Liver (tissue), 7 donors: ENCODE measurements at regions not wholly inside any gene's neighbourhood (a gene's known extent, or its start where the extent isn't known, plus 50 kb on each side); places are given as distances from the start of the nearest gene placed in this dataset.
A peak's percentile ranks its signal among the peaks of the same experiment; 100 is the strongest.

Experiments used
- DNase-seq: peaks from one replicate; pipeline ENCODE4 v3.0.0-alpha.2; 2017; ENCODE audit warnings: low spot score
- H3K27ac ChIP-seq, 2 donors: one replicate each; pipeline ENCODE4 v1.7.0; 2013; ENCODE audit warnings: inconsistent platforms in 2 of 2, low read length in 2 of 2, control low read depth in 1 of 2, low read depth in 1 of 2, mild to moderate bottlenecking in 1 of 2
- H3K27me3 ChIP-seq, 4 donors: one replicate each; pipeline versions ENCODE4 v1.6.1 to v1.7.0; 2013; ENCODE audit warnings: low read length in 3 of 4, inconsistent platforms in 1 of 4, mild to moderate bottlenecking in 1 of 4, moderate library complexity in 1 of 4; ENCODE audit not compliant: control insufficient read depth in 4 of 4, insufficient read depth in 4 of 4
- H3K36me3 ChIP-seq, 4 donors: one replicate each; pipeline versions ENCODE4 v1.6.1 to v1.7.0; 2013; ENCODE audit warnings: low read length in 3 of 4, mild to moderate bottlenecking in 3 of 4, low read depth in 1 of 4, moderate library complexity in 1 of 4; ENCODE audit not compliant: control insufficient read depth in 4 of 4, insufficient read depth in 3 of 4
- H3K4me1 ChIP-seq, 4 donors: one replicate each; pipeline versions ENCODE4 v1.6.1 to v1.7.0; 2013; ENCODE audit warnings: low read length in 3 of 4, mild to moderate bottlenecking in 3 of 4, moderate library complexity in 1 of 4; ENCODE audit not compliant: control insufficient read depth in 4 of 4, insufficient read depth in 4 of 4
- H3K4me3 ChIP-seq, 3 donors: one replicate each; pipeline versions ENCODE4 v1.6.1 to v1.7.0; 2013; ENCODE audit warnings: low read length in 3 of 3, control low read depth in 1 of 3, low read depth in 1 of 3, mild to moderate bottlenecking in 1 of 3
- H3K9ac ChIP-seq, 2 donors: one replicate each; pipeline ENCODE4 v1.7.0; 2013; ENCODE audit warnings: low read length in 2 of 2, mild to moderate bottlenecking in 2 of 2, moderate library complexity in 2 of 2, control low read depth in 1 of 2, low read depth in 1 of 2
- H3K9me3 ChIP-seq, 4 donors: one replicate each; pipeline versions ENCODE4 v1.6.1 to v1.7.0; 2013; ENCODE audit warnings: low read length in 3 of 4; ENCODE audit not compliant: control insufficient read depth in 4 of 4
- EGR1 ChIP-seq, 2 donors: IDR thresholded peaks; 2 replicates each; pipeline ENCODE4 v1.6.1; 2016 to 2018; ENCODE audit warnings: antibody characterized with exemption in 2 of 2, low read depth in 2 of 2
- FOXA2 ChIP-seq: IDR thresholded peaks from 2 replicates; pipeline ENCODE4 v1.6.1; 2016; ENCODE audit warnings: antibody characterized with exemption
- JUND ChIP-seq, 2 donors: IDR thresholded peaks; 2 replicates each; pipeline ENCODE4 v1.6.1; 2016; ENCODE audit warnings: antibody characterized with exemption in 2 of 2
- RAD21 ChIP-seq, 2 donors: IDR thresholded peaks; 2 replicates each; pipeline ENCODE4 v1.6.1; 2016; ENCODE audit warnings: antibody characterized with exemption in 2 of 2, mild to moderate bottlenecking in 2 of 2
- RXRA ChIP-seq, 2 donors: IDR thresholded peaks; 2 replicates each; pipeline ENCODE4 v1.6.1; 2017 to 2018; ENCODE audit warnings: antibody characterized with exemption in 2 of 2, mild to moderate bottlenecking in 1 of 2
- SP1 ChIP-seq: IDR thresholded peaks from 2 replicates; pipeline ENCODE4 v1.6.1; 2018; ENCODE audit warnings: antibody characterized with exemption, mild to moderate bottlenecking
- WGBS: extraction: QIAGEN DNeasy Blood & Tissue Kit; methylation state at CpG from one replicate; pipeline ENCODE4 v1.1.7; 2013; 5-methylcytosine and 5-hydroxymethylcytosine counted together
- TF ChIP-seq, protein P1 (sequence below): IDR thresholded peaks from 2 replicates; pipeline ENCODE4 v1.6.1; 2016; ENCODE audit warnings: antibody characterized with exemption, mild to moderate bottlenecking
- TF ChIP-seq, protein P2 (sequence below): IDR thresholded peaks from 2 replicates; pipeline ENCODE4 v1.6.1; 2016; ENCODE audit warnings: antibody characterized with exemption
- donor health status: healthy.
- donor health status: healthy.
- donor health status: healthy.
- donor health status: healthy.

DNA sequence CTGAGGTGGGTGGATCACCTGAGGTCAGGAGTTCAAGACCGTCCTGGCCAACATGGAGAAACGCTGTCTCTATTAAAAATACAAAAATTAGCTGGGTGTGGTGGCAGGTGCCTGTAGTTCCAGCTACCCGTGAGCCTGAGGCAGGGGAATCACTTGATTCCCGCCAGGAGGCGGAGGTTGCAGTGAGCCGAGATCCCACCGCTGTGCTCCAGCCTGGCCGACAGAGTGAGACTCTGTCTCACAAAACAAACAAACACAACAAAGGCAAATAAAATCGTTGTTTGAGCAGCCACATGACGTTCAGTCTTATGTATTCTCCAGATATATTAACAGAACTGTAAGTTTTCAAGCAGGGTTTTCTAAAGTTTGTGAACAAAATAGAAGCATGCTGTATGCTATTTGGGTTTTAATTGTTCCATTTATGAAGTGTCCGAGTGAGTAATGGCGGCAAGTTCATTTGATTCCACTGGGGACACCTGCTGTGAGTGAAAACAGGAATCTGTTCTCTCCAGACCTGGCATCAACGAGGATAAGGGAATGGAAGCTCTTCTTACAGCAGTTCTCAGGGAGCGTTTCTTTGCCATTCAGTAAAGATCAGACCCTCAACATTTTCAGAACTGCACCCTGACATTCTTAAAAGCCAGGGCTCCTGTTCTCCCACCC lies 122.5 kb upstream of the PITRM1 start:
- H3K4me1 ChIP-seq: no peaks in the 10 kb centered on the region
- H3K9ac ChIP-seq: no peak overlapping the region
- H3K9me3 ChIP-seq: no peaks in the 10 kb centered on the region
- no peak for DNase-seq
- WGBS: 51% methylated on average over 14 of the region's 14 CpGs
- H3K27me3 ChIP-seq: no peaks in the 10 kb centered on the region
- no peak overlapping the region for H3K27ac ChIP-seq
- no peak for TF ChIP-seq JUND (IDR thresholded peaks at IDR 0.05)
- TF ChIP-seq RAD21 (IDR thresholded peaks at IDR 0.05): peak in 1 of 2 donors; percentile 13
- no peak overlapping the region for H3K4me3 ChIP-seq
- no peaks in the 10 kb centered on the region for H3K36me3 ChIP-seq

DNA sequence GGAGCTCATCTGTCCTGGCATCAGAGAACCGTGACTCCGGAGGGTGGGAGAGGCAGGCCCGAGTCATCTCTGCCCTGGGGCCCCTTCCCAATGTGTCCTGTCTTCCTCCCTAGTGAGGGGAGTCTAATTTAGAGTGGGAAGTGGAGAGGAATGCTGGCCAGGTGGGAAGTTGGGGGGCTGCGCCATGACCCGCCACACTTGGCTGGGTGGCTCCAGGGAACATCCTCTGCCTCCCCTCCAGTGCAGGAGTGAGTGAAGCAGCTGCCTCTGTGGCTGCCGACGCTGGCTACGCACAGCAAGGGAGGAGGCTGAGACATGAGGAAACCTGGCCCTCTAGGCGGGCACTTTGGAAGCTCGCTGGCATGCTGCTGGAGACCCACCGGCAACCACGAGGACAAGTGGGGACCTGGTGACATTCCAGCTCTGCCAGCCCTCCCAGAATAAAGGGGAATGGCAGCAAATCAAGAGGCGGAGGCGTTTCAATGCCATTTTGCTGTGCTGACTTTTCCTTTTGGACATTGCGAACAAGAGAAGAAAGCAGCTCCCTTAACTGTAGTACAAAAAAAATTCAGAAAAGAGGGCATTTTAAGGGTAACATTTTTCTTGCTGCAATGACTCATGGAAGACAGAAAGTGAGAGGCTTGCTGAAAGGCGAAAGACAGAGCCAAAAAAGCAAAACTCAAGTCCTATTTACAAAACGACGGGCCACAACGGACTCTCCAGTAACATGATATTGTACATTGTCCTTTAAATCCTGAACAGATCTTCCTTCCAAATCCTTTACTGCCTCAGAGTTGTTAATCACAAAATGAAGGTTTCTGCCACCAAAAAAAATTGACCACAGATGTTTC lies 121.2 kb upstream of the PITRM1 start:
- no peak for DNase-seq
- no peaks in the 10 kb centered on the region for H3K9me3 ChIP-seq
- TF ChIP-seq FOXA2 (no peak), RAD21 (IDR thresholded peaks at IDR 0.05) (no peak), EGR1 (IDR thresholded peaks at IDR 0.05; ENCODE audit: low read depth in 2 of 2) (no peak), RXRA (IDR thresholded peaks at IDR 0.05) (no peak)
- TF ChIP-seq, protein P1, sequence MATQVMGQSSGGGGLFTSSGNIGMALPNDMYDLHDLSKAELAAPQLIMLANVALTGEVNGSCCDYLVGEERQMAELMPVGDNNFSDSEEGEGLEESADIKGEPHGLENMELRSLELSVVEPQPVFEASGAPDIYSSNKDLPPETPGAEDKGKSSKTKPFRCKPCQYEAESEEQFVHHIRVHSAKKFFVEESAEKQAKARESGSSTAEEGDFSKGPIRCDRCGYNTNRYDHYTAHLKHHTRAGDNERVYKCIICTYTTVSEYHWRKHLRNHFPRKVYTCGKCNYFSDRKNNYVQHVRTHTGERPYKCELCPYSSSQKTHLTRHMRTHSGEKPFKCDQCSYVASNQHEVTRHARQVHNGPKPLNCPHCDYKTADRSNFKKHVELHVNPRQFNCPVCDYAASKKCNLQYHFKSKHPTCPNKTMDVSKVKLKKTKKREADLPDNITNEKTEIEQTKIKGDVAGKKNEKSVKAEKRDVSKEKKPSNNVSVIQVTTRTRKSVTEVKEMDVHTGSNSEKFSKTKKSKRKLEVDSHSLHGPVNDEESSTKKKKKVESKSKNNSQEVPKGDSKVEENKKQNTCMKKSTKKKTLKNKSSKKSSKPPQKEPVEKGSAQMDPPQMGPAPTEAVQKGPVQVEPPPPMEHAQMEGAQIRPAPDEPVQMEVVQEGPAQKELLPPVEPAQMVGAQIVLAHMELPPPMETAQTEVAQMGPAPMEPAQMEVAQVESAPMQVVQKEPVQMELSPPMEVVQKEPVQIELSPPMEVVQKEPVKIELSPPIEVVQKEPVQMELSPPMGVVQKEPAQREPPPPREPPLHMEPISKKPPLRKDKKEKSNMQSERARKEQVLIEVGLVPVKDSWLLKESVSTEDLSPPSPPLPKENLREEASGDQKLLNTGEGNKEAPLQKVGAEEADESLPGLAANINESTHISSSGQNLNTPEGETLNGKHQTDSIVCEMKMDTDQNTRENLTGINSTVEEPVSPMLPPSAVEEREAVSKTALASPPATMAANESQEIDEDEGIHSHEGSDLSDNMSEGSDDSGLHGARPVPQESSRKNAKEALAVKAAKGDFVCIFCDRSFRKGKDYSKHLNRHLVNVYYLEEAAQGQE: no peak
- TF ChIP-seq, protein P2, sequence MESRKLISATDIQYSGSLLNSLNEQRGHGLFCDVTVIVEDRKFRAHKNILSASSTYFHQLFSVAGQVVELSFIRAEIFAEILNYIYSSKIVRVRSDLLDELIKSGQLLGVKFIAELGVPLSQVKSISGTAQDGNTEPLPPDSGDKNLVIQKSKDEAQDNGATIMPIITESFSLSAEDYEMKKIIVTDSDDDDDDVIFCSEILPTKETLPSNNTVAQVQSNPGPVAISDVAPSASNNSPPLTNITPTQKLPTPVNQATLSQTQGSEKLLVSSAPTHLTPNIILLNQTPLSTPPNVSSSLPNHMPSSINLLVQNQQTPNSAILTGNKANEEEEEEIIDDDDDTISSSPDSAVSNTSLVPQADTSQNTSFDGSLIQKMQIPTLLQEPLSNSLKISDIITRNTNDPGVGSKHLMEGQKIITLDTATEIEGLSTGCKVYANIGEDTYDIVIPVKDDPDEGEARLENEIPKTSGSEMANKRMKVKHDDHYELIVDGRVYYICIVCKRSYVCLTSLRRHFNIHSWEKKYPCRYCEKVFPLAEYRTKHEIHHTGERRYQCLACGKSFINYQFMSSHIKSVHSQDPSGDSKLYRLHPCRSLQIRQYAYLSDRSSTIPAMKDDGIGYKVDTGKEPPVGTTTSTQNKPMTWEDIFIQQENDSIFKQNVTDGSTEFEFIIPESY: no peak
- H3K4me1 ChIP-seq: no peaks in the 10 kb centered on the region
- no peak overlapping the region for H3K9ac ChIP-seq
- no peak overlapping the region for H3K4me3 ChIP-seq
- no peaks in the 10 kb centered on the region for H3K36me3 ChIP-seq
- 87% methylated on average over 19 of the region's 19 CpGs for WGBS
- no peak overlapping the region for H3K27ac ChIP-seq
- no peaks in the 10 kb centered on the region for H3K27me3 ChIP-seq

DNA sequence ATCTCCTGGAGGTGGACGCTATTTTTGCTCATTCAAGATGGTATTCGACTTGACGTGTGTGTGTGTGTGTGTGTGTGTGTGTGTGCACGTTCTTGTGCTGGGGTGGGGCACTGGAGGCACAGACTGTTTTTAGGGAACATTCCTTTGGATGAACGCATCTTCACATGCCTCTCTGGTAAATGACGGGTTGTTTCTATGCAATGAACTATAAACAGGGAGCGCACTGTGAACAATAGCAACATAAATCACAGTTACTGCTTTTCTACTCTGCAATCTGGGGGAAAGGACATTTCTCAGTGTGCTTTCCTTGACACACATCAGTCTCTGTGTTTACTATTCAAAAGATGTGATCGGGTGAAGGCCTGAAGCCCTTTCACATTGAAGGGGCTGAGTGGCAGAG lies 120.1 kb upstream of the PITRM1 start:
- Histone ChIP-seq H3K27me3 (no peaks in the 10 kb centered on the region), H3K4me3 (no peak overlapping the region), H3K4me1 (no peaks in the 10 kb centered on the region), H3K9me3 (no peaks in the 10 kb centered on the region), H3K27ac (no peak overlapping the region), H3K36me3 (no peaks in the 10 kb centered on the region), H3K9ac (no peak overlapping the region)
- 82% methylated on average over 8 of the region's 8 CpGs for WGBS
- TF ChIP-seq JUND (IDR thresholded peaks at IDR 0.05) (no peak), FOXA2 (no peak), SP1 (no peak)
- TF ChIP-seq, protein P1: no peak
- TF ChIP-seq, protein P2: no peak
- DNase-seq: no peak
